ENCODE measurements at regions not wholly inside any gene's neighbourhood (a gene's known extent, or its start where the extent isn't known, plus 50 kb on each side); places are given as distances from the start of the nearest gene placed in this dataset.

DNA sequence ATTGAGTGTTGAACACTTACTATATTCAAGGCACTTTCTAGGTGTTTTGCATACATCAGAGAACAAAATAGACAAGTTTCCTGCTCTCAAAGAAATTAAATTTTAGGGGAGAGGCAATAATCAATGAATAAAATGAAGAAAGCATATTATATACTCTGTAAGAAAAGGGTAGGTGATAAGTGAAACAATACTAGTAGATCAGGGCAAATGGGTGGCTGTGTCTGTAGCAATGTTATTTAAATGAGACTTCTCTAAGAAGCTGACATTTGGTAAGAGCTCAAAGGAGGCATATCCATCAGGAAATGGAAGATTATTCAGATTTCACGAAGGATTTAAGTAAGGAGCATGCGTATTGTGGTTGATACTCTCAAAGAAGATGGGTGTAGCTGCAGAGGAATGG, 1291.6 kb downstream of the NSUN3 start:
- TF ChIP-seq, protein P1, sequence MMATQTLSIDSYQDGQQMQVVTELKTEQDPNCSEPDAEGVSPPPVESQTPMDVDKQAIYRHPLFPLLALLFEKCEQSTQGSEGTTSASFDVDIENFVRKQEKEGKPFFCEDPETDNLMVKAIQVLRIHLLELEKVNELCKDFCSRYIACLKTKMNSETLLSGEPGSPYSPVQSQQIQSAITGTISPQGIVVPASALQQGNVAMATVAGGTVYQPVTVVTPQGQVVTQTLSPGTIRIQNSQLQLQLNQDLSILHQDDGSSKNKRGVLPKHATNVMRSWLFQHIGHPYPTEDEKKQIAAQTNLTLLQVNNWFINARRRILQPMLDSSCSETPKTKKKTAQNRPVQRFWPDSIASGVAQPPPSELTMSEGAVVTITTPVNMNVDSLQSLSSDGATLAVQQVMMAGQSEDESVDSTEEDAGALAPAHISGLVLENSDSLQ (IDR thresholded peaks at IDR 0.05), result no peak
- TF ChIP-seq FOXK2 (IDR thresholded peaks at IDR 0.05) (no peak), ELF4 (IDR thresholded peaks at IDR 0.05) (no peak), TARDBP (IDR thresholded peaks at IDR 0.05) (no peak)
- DNase-seq (ENCODE audit: extremely low spot score), result no peak
- CTCF ChIA-PET, result no interaction called here
- POLR2A ChIA-PET, result no interaction called here

DNA sequence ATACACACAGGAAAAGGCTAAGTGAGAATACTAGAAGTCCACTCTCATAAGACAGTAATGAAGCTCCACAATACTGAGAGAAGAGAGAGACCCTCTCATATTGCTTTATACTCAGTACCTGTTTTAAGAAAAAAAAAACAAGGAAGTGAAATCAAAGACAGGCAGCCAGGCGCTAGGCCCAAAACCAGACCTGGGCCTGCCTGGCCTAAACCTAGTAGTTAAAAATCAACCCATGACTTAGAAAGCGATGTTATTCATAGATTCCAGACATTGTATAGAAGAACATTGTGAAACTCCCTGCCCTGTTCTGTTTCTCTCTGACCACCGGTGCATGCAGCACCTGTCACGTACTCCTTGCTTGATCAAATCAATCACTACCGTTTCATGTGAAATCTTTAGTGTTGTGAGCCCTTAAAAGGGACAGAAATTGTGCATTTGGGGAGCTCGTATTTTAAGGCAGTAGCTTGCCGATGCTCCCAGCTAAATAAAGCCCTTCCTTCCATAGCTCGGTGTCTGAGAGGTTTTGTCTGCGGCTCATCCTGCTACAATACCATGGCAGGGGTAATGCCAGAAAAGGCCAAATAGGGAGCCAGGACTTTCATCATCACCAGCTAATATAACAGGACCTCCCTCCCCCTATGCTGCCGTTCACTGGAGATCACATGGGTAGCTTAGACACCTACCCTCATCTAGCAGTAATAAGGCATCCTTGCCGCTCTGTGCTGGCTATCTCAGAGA, 1294.1 kb downstream of the NSUN3 start:
- CTCF ChIA-PET, result no interaction called here
- DNase-seq (ENCODE audit: extremely low spot score), result no peak
- TF ChIP-seq NFRKB (IDR thresholded peaks at IDR 0.05), result no peak
- no peak for TF ChIP-seq CTBP1 (IDR thresholded peaks at IDR 0.05; ENCODE audit: borderline replicate concordance)
- TF ChIP-seq BHLHE40 (IDR thresholded peaks at IDR 0.05; ENCODE audit: borderline replicate concordance), result no peak
- no peak for TF ChIP-seq L3MBTL2 (conservative IDR thresholded peaks at IDR 0.05)
- TF ChIP-seq TARDBP (IDR thresholded peaks at IDR 0.05), result no peak
- no peak for TF ChIP-seq LEF1 (IDR thresholded peaks at IDR 0.05; ENCODE audit: borderline replicate concordance)
- no peak for TF ChIP-seq ARNT (IDR thresholded peaks at IDR 0.05)
- TF ChIP-seq HDGF (IDR thresholded peaks at IDR 0.05; ENCODE audit: borderline replicate concordance), result no peak
- TF ChIP-seq ELF4 (IDR thresholded peaks at IDR 0.05), result no peak
- no peak for TF ChIP-seq ZNF384 (IDR thresholded peaks at IDR 0.05)
- no peak for TF ChIP-seq FOXM1 (IDR thresholded peaks at IDR 0.05; ENCODE audit: borderline replicate concordance)
- POLR2A ChIA-PET, result no interaction called here

GRCh38 chr3:95387242-95388021, 1324.6 kb downstream of the NSUN3 start:
- no peak for TF ChIP-seq NFRKB (IDR thresholded peaks at IDR 0.05)
- TF ChIP-seq BHLHE40 (IDR thresholded peaks at IDR 0.05; ENCODE audit: borderline replicate concordance), result no peak
- no peak for TF ChIP-seq SP1 (IDR thresholded peaks at IDR 0.05)
- no peak for TF ChIP-seq ELF4 (IDR thresholded peaks at IDR 0.05)
- TF ChIP-seq SUZ12 (IDR thresholded peaks at IDR 0.05), result no peak
- TF ChIP-seq ARNT (IDR thresholded peaks at IDR 0.05), result no peak
- no peak for TF ChIP-seq LEF1 (IDR thresholded peaks at IDR 0.05; ENCODE audit: borderline replicate concordance)
- DNase-seq (ENCODE audit: extremely low spot score), result no peak
- CTCF ChIA-PET, result no interaction called here
- POLR2A ChIA-PET, result no interaction called here

GRCh38 chr3:95389725-95390313, 1327.0 kb downstream of the NSUN3 start:
- CTCF ChIA-PET, result no interaction called here

GRCh38 chr3:95394286-95394685, 1331.4 kb downstream of the NSUN3 start:
- TF ChIP-seq FOXA1 (IDR thresholded peaks at IDR 0.05), result no peak
- no peak for TF ChIP-seq LEF1 (IDR thresholded peaks at IDR 0.05; ENCODE audit: borderline replicate concordance)
- no peak for TF ChIP-seq FOXM1 (IDR thresholded peaks at IDR 0.05; ENCODE audit: borderline replicate concordance)
- POLR2A ChIA-PET, result no interaction called here
- no peak for DNase-seq (ENCODE audit: extremely low spot score)
- CTCF ChIA-PET, result no interaction called here

More at GRCh38 chr3:95389725-95390313, 1327.0 kb downstream of the NSUN3 start:
- TF ChIP-seq, protein P1 (IDR thresholded peaks at IDR 0.05), result peak; percentile 90
- no peak for TF ChIP-seq FOXM1 (IDR thresholded peaks at IDR 0.05; ENCODE audit: borderline replicate concordance)
- POLR2A ChIA-PET, result no interaction called here
- DNase-seq (ENCODE audit: extremely low spot score), result no peak

- ChIA-PET CTCF (no interaction called here), POLR2A (no interaction called here)
- TF ChIP-seq L3MBTL2 (conservative IDR thresholded peaks at IDR 0.05) (no peak), NFRKB (IDR thresholded peaks at IDR 0.05) (no peak), ZNF384 (IDR thresholded peaks at IDR 0.05) (no peak), CTBP1 (IDR thresholded peaks at IDR 0.05; ENCODE audit: borderline replicate concordance) (no peak), HDGF (IDR thresholded peaks at IDR 0.05; ENCODE audit: borderline replicate concordance) (no peak), FOXA1 (IDR thresholded peaks at IDR 0.05) (no peak), ARNT (IDR thresholded peaks at IDR 0.05) (no peak)
- no peak for DNase-seq (ENCODE audit: extremely low spot score)
These were observed 1336.7 kb downstream of the NSUN3 start for GRCh38 chr3:95399585-95399984.

GRCh38 chr3:95401693-95402092, 1338.8 kb downstream of the NSUN3 start:
- DNase-seq (ENCODE audit: extremely low spot score), result no peak
- TF ChIP-seq ZNF384 (IDR thresholded peaks at IDR 0.05), result no peak
- no peak for TF ChIP-seq ELF4 (IDR thresholded peaks at IDR 0.05)
- no peak for TF ChIP-seq BHLHE40 (IDR thresholded peaks at IDR 0.05; ENCODE audit: borderline replicate concordance)
- TF ChIP-seq SUZ12 (IDR thresholded peaks at IDR 0.05), result no peak
- TF ChIP-seq TARDBP (IDR thresholded peaks at IDR 0.05), result no peak
- TF ChIP-seq NFRKB (IDR thresholded peaks at IDR 0.05), result no peak
- TF ChIP-seq CTBP1 (IDR thresholded peaks at IDR 0.05; ENCODE audit: borderline replicate concordance), result no peak
- TF ChIP-seq, protein P1 (IDR thresholded peaks at IDR 0.05), result no peak
- no peak for TF ChIP-seq FOXM1 (IDR thresholded peaks at IDR 0.05; ENCODE audit: borderline replicate concordance)
- TF ChIP-seq FOXA1 (IDR thresholded peaks at IDR 0.05), result no peak
- TF ChIP-seq ARNT (IDR thresholded peaks at IDR 0.05), result no peak
- TF ChIP-seq L3MBTL2 (conservative IDR thresholded peaks at IDR 0.05), result no peak
- TF ChIP-seq SP1 (IDR thresholded peaks at IDR 0.05), result no peak
- TF ChIP-seq FOXK2 (IDR thresholded peaks at IDR 0.05), result no peak
- CTCF ChIA-PET, result no interaction called here
- POLR2A ChIA-PET, result no interaction called here
